H1 (cell line): ENCODE measurements at regions not wholly inside any gene's neighbourhood (a gene's known extent, or its start where the extent isn't known, plus 50 kb on each side); places are given as distances from the start of the nearest gene placed in this dataset.

Experiments
- HDAC6 ChIP-seq: IDR thresholded peaks from one replicate; pipeline ENCODE4 v1.7.1; 2012; ENCODE audit warnings: low read depth, mild to moderate bottlenecking, inconsistent platforms, low read length, moderate library complexity
- KDM5A ChIP-seq: fragments of 200-600 bp; IDR thresholded peaks from 2 replicates; pipeline ENCODE4 v1.7.1; 2012; ENCODE audit warnings: mild to moderate bottlenecking, low read length, inconsistent platforms, mixed read lengths
- MAFK ChIP-seq: IDR thresholded peaks from 2 replicates; pipeline ENCODE4 v1.6.1; 2012; ENCODE audit warnings: low read depth, mild to moderate bottlenecking, improper control_type of control experiment, low read length
- POLR2AphosphoS5 ChIP-seq: IDR thresholded peaks from 2 replicates; pipeline ENCODE4 v1.6.1; 2011; ENCODE audit warnings: low read depth, low read length
- RNF2 ChIP-seq: fragments of 200-900, 300-1000 bp; sonication (generic); IDR thresholded peaks from 2 replicates; pipeline ENCODE4 v1.7.1; 2016; ENCODE audit warnings: borderline replicate concordance, low read depth, mild to moderate bottlenecking, antibody characterized with exemption, low read length; ENCODE audit not compliant: poor library complexity, severe bottlenecking; ENCODE audit errors: missing control alignments
- RXRA ChIP-seq: IDR thresholded peaks from 2 replicates; pipeline ENCODE4 v1.6.1; 2011; ENCODE audit warnings: low read depth, mild to moderate bottlenecking, low read length, moderate library complexity; ENCODE audit not compliant: insufficient read depth
- TAF1 ChIP-seq: IDR thresholded peaks from 2 replicates; pipeline ENCODE4 v1.6.1; 2011; ENCODE audit warnings: mild to moderate bottlenecking, low read depth, low read length
- TEAD4 ChIP-seq: IDR thresholded peaks from 2 replicates; pipeline ENCODE4 v1.6.1; 2012; ENCODE audit warnings: low read depth, low read length, inconsistent platforms, mixed read lengths
- YY1 ChIP-seq: IDR thresholded peaks from 2 replicates; pipeline ENCODE4 v1.6.1; 2011; ENCODE audit warnings: low read depth, mild to moderate bottlenecking, low read length
- TF ChIP-seq, protein P1 (sequence below), 3 experiments: IDR thresholded peaks; 1 replicate in 2 of 3; 2 replicates in 1 of 3; pipeline versions ENCODE4 v1.5.1 to v1.6.1; 2011; ENCODE audit warnings: low read length in 3 of 3, mild to moderate bottlenecking in 3 of 3, inconsistent platforms in 2 of 3, low read depth in 1 of 3, moderate library complexity in 1 of 3; ENCODE audit not compliant: insufficient read depth in 1 of 3; ENCODE audit errors: control extremely low read depth in 1 of 3

DNA sequence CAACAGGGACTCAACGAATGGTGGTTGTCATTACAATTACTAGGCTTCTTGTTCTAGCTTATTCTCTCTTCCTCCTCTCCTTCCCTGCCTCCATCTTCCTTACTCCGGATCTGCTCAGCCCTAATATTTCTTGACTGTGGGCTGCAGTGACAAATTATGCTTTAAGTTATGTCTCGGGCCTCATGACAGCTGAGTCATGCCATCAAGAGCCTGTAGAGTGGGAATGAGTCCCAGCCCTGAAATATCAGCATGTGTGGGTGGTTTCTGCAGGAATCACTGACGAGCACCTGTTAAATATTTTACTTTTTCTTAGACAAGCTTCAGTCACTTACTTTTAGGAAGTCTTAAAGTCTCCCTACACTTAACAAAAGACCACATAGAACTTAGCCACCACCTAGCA lies 83.1 kb upstream of the CBLN4 start:
- TF ChIP-seq, protein P1, sequence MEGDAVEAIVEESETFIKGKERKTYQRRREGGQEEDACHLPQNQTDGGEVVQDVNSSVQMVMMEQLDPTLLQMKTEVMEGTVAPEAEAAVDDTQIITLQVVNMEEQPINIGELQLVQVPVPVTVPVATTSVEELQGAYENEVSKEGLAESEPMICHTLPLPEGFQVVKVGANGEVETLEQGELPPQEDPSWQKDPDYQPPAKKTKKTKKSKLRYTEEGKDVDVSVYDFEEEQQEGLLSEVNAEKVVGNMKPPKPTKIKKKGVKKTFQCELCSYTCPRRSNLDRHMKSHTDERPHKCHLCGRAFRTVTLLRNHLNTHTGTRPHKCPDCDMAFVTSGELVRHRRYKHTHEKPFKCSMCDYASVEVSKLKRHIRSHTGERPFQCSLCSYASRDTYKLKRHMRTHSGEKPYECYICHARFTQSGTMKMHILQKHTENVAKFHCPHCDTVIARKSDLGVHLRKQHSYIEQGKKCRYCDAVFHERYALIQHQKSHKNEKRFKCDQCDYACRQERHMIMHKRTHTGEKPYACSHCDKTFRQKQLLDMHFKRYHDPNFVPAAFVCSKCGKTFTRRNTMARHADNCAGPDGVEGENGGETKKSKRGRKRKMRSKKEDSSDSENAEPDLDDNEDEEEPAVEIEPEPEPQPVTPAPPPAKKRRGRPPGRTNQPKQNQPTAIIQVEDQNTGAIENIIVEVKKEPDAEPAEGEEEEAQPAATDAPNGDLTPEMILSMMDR (IDR thresholded peaks at IDR 0.05; ENCODE audit: control extremely low read depth in 1 of 3, insufficient read depth in 1 of 3, low read depth in 1 of 3, low read length in 3 of 3) = no peak
- TF ChIP-seq TAF1 = no peak
- TF ChIP-seq MAFK = no peak
- TF ChIP-seq TEAD4 = no peak
- TF ChIP-seq KDM5A = no peak
- TF ChIP-seq RXRA = no peak
- TF ChIP-seq POLR2AphosphoS5 = no peak
- TF ChIP-seq HDAC6 = no peak
- no peak for TF ChIP-seq YY1
- TF ChIP-seq RNF2 = no peak
